Neutrophil (primary cell): ENCODE measurements at regions not wholly inside any gene's neighbourhood (a gene's known extent, or its start where the extent isn't known, plus 50 kb on each side); places are given as distances from the start of the nearest gene placed in this dataset.

Experiments
- H3K27ac ChIP-seq: fragments of 200-600 bp; sonication (generic); 2 replicates; pipeline ENCODE4 v1.5.1; 2016; ENCODE audit warnings: mild to moderate bottlenecking, moderate library complexity
- H3K27me3 ChIP-seq: fragments of 200-600 bp; sonication (generic); 2 replicates; pipeline ENCODE4 v1.6.0; 2016; ENCODE audit warnings: mild to moderate bottlenecking
- H3K36me3 ChIP-seq: fragments of 200-600 bp; sonication (generic); 2 replicates; pipeline ENCODE4 v1.5.1; 2017
- H3K4me1 ChIP-seq, 2 experiments: fragments of 200-600 bp in 1 of 2; sonication (generic) in 1 of 2; 1 replicate in 1 of 2; 2 replicates in 1 of 2; pipeline versions ENCODE4 v1.5.1 to v1.6.1; 2013 to 2016; ENCODE audit warnings: low read depth in 1 of 2, low read length in 1 of 2, mild to moderate bottlenecking in 1 of 2, moderate library complexity in 1 of 2; ENCODE audit not compliant: control insufficient read depth in 1 of 2, insufficient read depth in 1 of 2
- H3K4me3 ChIP-seq, 2 experiments: fragments of 200-600 bp in 1 of 2; sonication (generic) in 1 of 2; 1 replicate in 1 of 2; 2 replicates in 1 of 2; pipeline ENCODE4 v1.5.1; 2013 to 2016; ENCODE audit warnings: low read depth in 1 of 2, low read length in 1 of 2, mild to moderate bottlenecking in 1 of 2, moderate library complexity in 1 of 2
- H3K9me3 ChIP-seq: fragments of 200-600 bp; sonication (generic); 2 replicates; pipeline ENCODE4 v1.5.1; 2016
- CTCF ChIP-seq: fragments of 200-600 bp; sonication (generic); IDR thresholded peaks from 2 replicates; pipeline ENCODE4 v1.5.1; 2016; ENCODE audit warnings: antibody characterized with exemption

GRCh38 chr2:6665093-6666045 is 200.3 kb downstream of the CMPK2 start:
- no peaks in the 10 kb centered on the region for H3K9me3 ChIP-seq
- H3K36me3 ChIP-seq = no peaks in the 10 kb centered on the region
- H3K4me3 ChIP-seq = no peak overlapping the region
- no peak overlapping the region for H3K27ac ChIP-seq
- H3K27me3 ChIP-seq = no peaks in the 10 kb centered on the region
- no peaks in the 10 kb centered on the region for H3K4me1 ChIP-seq
- no peak for TF ChIP-seq CTCF

- no peak for TF ChIP-seq CTCF
- Histone ChIP-seq H3K4me1 (no peaks in the 10 kb centered on the region), H3K4me3 (no peak overlapping the region), H3K27ac (no peak overlapping the region), H3K27me3 (no peaks in the 10 kb centered on the region), H3K9me3 (no peaks in the 10 kb centered on the region), H3K36me3 (no peaks in the 10 kb centered on the region)
Observed at GRCh38 chr2:6667326-6667725, 198.4 kb downstream of the CMPK2 start.

GRCh38 chr2:6671913-6672312 is 193.8 kb downstream of the CMPK2 start:
- no peak for TF ChIP-seq CTCF

GRCh38 chr2:6674381-6674780 is 191.3 kb downstream of the CMPK2 start:
- no peaks in the 10 kb centered on the region for H3K9me3 ChIP-seq
- no peaks in the 10 kb centered on the region for H3K4me1 ChIP-seq
- no peak overlapping the region for H3K4me3 ChIP-seq
- H3K27ac ChIP-seq = no peak overlapping the region
- no peaks in the 10 kb centered on the region for H3K36me3 ChIP-seq
- no peak for TF ChIP-seq CTCF
- H3K27me3 ChIP-seq = no peaks in the 10 kb centered on the region

More at GRCh38 chr2:6671913-6672312, 193.8 kb downstream of the CMPK2 start:
- H3K4me3 ChIP-seq = no peak overlapping the region
- no peaks in the 10 kb centered on the region for H3K36me3 ChIP-seq
- no peaks in the 10 kb centered on the region for H3K27me3 ChIP-seq
- no peaks in the 10 kb centered on the region for H3K9me3 ChIP-seq
- H3K27ac ChIP-seq = no peak overlapping the region
- no peaks in the 10 kb centered on the region for H3K4me1 ChIP-seq

- TF ChIP-seq CTCF = no peak
Observed at GRCh38 chr2:6675791-6676190, 189.9 kb downstream of the CMPK2 start.

More at GRCh38 chr2:6675791-6676190, 189.9 kb downstream of the CMPK2 start:
- Histone ChIP-seq H3K36me3 (no peaks in the 10 kb centered on the region), H3K4me3 (no peak overlapping the region), H3K9me3 (no peaks in the 10 kb centered on the region), H3K27ac (no peak overlapping the region), H3K27me3 (no peaks in the 10 kb centered on the region), H3K4me1 (no peaks in the 10 kb centered on the region)
